Osteocyte (in vitro differentiated cells): ENCODE measurements at regions not wholly inside any gene's neighbourhood (a gene's known extent, or its start where the extent isn't known, plus 50 kb on each side); places are given as distances from the start of the nearest gene placed in this dataset.

Experiments used
- DNase-seq: peaks from one replicate; pipeline ENCODE4 v3.0.0; 2021; ENCODE audit warnings: mixed read lengths; ENCODE audit not compliant: unreplicated experiment; ENCODE audit errors: extremely low spot score
- H3K27ac Mint-ChIP-seq: one replicate; pipeline ENCODE4 v1.8.0; 2021; ENCODE audit warnings: mild to moderate bottlenecking, mixed read lengths; ENCODE audit not compliant: unreplicated experiment
- H3K27me3 Mint-ChIP-seq: one replicate; pipeline ENCODE4 v1.8.0; 2021; ENCODE audit warnings: mixed read lengths; ENCODE audit not compliant: unreplicated experiment
- H3K36me3 Mint-ChIP-seq: one replicate; pipeline ENCODE4 v1.8.0; 2021; ENCODE audit warnings: mixed read lengths; ENCODE audit not compliant: unreplicated experiment
- H3K4me1 Mint-ChIP-seq: one replicate; pipeline ENCODE4 v1.8.0; 2021; ENCODE audit warnings: mixed read lengths; ENCODE audit not compliant: unreplicated experiment
- H3K4me3 Mint-ChIP-seq: one replicate; pipeline ENCODE4 v1.8.0; 2021; ENCODE audit warnings: mild to moderate bottlenecking, moderate library complexity, mixed read lengths; ENCODE audit not compliant: unreplicated experiment
- H3K9me3 Mint-ChIP-seq: one replicate; pipeline ENCODE4 v1.8.0; 2021; ENCODE audit warnings: mixed read lengths; ENCODE audit not compliant: unreplicated experiment
- CTCF ChIP-seq: fragments of 200-600 bp; sonication (generic); IDR thresholded peaks from 2 replicates; pipeline ENCODE4 v1.5.0; 2021; ENCODE audit warnings: antibody characterized with exemption, mild to moderate bottlenecking, moderate library complexity

- DNase-seq: no peak
- H3K36me3 Mint-ChIP-seq: no peaks in the 10 kb centered on the region
- no peak overlapping the region for H3K27ac Mint-ChIP-seq
- H3K9me3 Mint-ChIP-seq: peaks cover 3% of the 10 kb centered on the region
- no peak overlapping the region for H3K4me3 Mint-ChIP-seq
- H3K4me1 Mint-ChIP-seq: peaks cover 17% of the 10 kb centered on the region
- H3K27me3 Mint-ChIP-seq: no peaks in the 10 kb centered on the region
- TF ChIP-seq CTCF: no peak
These were observed 236.9 kb upstream of the CTSO start for GRCh38 chr4:156190615-156191014.

- H3K9me3 Mint-ChIP-seq: peaks cover 3% of the 10 kb centered on the region
- no peak overlapping the region for H3K27ac Mint-ChIP-seq
- no peak overlapping the region for H3K4me3 Mint-ChIP-seq
- no peaks in the 10 kb centered on the region for H3K27me3 Mint-ChIP-seq
- DNase-seq: no peak
- TF ChIP-seq CTCF: no peak
- no peaks in the 10 kb centered on the region for H3K36me3 Mint-ChIP-seq
- peaks cover 17% of the 10 kb centered on the region for H3K4me1 Mint-ChIP-seq
These were observed 234.9 kb upstream of the CTSO start for GRCh38 chr4:156188596-156188995.

GRCh38 chr4:156186111-156186510 is 232.4 kb upstream of the CTSO start:
- H3K36me3 Mint-ChIP-seq: no peaks in the 10 kb centered on the region
- H3K27me3 Mint-ChIP-seq: no peaks in the 10 kb centered on the region
- no peak overlapping the region for H3K27ac Mint-ChIP-seq
- peaks cover 3% of the 10 kb centered on the region for H3K9me3 Mint-ChIP-seq
- TF ChIP-seq CTCF: no peak
- no peak overlapping the region for H3K4me3 Mint-ChIP-seq
- peaks cover 8% of the 10 kb centered on the region for H3K4me1 Mint-ChIP-seq
- DNase-seq: no peak

GRCh38 chr4:156185514-156186055 is 231.9 kb upstream of the CTSO start:
- Mint-ChIP-seq H3K36me3 (no peaks in the 10 kb centered on the region), H3K27me3 (no peaks in the 10 kb centered on the region), H3K27ac (no peak overlapping the region), H3K4me1 (peaks cover 6% of the 10 kb centered on the region), H3K4me3 (no peak overlapping the region), H3K9me3 (peaks cover 2% of the 10 kb centered on the region)
- TF ChIP-seq CTCF: no peak
- DNase-seq: no peak

GRCh38 chr4:156182269-156182668 is 228.6 kb upstream of the CTSO start:
- Mint-ChIP-seq H3K36me3 (no peaks in the 10 kb centered on the region), H3K4me1 (no peaks in the 10 kb centered on the region), H3K4me3 (no peak overlapping the region), H3K9me3 (no peaks in the 10 kb centered on the region), H3K27ac (no peak overlapping the region), H3K27me3 (no peaks in the 10 kb centered on the region)
- no peak for TF ChIP-seq CTCF
- DNase-seq: no peak
